GM12875 (cell line): ENCODE measurements at regions not wholly inside any gene's neighbourhood (a gene's known extent, or its start where the extent isn't known, plus 50 kb on each side); places are given as distances from the start of the nearest gene placed in this dataset.

ENCODE experiments used
- H3K4me3 ChIP-seq: one replicate; pipeline ENCODE4 v1.5.1; 2011; ENCODE audit warnings: low read depth, low read length, control low read depth
- CTCF ChIP-seq: IDR thresholded peaks from 2 replicates; pipeline ENCODE4 v1.5.1; 2011; ENCODE audit warnings: low read depth, mild to moderate bottlenecking, control low read depth, inconsistent platforms, low read length, moderate library complexity, borderline replicate concordance; ENCODE audit not compliant: insufficient read depth

GRCh38 chr4:167469436-167469835 is 235.1 kb upstream of the SPOCK3 start:
- TF ChIP-seq CTCF, result no peak

GRCh38 chr4:167475951-167476350 is 241.7 kb upstream of the SPOCK3 start:
- TF ChIP-seq CTCF, result no peak
- no peak overlapping the region for H3K4me3 ChIP-seq

More at GRCh38 chr4:167469436-167469835, 235.1 kb upstream of the SPOCK3 start:
- H3K4me3 ChIP-seq, result no peak overlapping the region

GRCh38 chr4:167492007-167492406 is 257.7 kb upstream of the SPOCK3 start:
- no peak for TF ChIP-seq CTCF
- no peak overlapping the region for H3K4me3 ChIP-seq

- TF ChIP-seq CTCF, result no peak
- no peak overlapping the region for H3K4me3 ChIP-seq
Observed at GRCh38 chr4:167509551-167509950, 275.3 kb upstream of the SPOCK3 start.

- no peak overlapping the region for H3K4me3 ChIP-seq
- no peak for TF ChIP-seq CTCF
Observed at GRCh38 chr4:167524091-167524490, 289.8 kb upstream of the SPOCK3 start.

GRCh38 chr4:167537761-167538160 is 303.5 kb upstream of the SPOCK3 start:
- TF ChIP-seq CTCF, result no peak
- H3K4me3 ChIP-seq, result no peak overlapping the region

- no peak overlapping the region for H3K4me3 ChIP-seq
- TF ChIP-seq CTCF, result no peak
Observed at GRCh38 chr4:167541286-167541685, 307.0 kb upstream of the SPOCK3 start.
